B cell (primary cell): ENCODE measurements at regions not wholly inside any gene's neighbourhood (a gene's known extent, or its start where the extent isn't known, plus 50 kb on each side); places are given as distances from the start of the nearest gene placed in this dataset.
"Not testable (repeated sequence)": the region's sequence is repeated elsewhere in the genome, so short reads cannot be mapped to it uniquely, and the experiment has no call there.

Source experiments
- EZH2 ChIP-seq: IDR thresholded peaks from 2 replicates; pipeline ENCODE4 v1.6.1; 2012; ENCODE audit warnings: borderline replicate concordance, low read depth, mild to moderate bottlenecking, moderate library complexity, low read length; ENCODE audit not compliant: insufficient read depth, poor library complexity, severe bottlenecking
- TF ChIP-seq, protein P1 (sequence below): fragments of 200-600 bp; IDR thresholded peaks from one replicate; pipeline ENCODE4 v1.8.0; 2022; ENCODE audit warnings: antibody characterized with exemption, mild to moderate bottlenecking

DNA sequence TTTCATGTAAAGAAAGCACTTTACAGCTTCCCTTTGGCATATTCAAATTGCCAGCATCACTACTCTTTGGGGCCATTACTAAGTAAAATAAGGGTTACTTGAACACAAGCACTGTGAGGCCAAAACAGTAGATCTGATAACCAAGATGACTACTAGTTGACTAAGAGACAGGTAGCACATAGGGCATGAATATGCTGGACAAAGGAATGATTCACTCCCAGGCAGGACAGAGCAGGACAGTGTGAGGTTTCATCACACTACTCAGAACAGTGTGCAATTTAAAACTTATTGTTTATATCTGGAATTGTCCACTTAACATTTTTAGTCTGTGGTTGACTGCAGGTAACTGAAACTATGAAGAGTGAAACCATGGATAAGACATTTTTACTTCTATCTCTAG, 91.1 kb upstream of the FAM25C start:
- TF ChIP-seq, protein P1, sequence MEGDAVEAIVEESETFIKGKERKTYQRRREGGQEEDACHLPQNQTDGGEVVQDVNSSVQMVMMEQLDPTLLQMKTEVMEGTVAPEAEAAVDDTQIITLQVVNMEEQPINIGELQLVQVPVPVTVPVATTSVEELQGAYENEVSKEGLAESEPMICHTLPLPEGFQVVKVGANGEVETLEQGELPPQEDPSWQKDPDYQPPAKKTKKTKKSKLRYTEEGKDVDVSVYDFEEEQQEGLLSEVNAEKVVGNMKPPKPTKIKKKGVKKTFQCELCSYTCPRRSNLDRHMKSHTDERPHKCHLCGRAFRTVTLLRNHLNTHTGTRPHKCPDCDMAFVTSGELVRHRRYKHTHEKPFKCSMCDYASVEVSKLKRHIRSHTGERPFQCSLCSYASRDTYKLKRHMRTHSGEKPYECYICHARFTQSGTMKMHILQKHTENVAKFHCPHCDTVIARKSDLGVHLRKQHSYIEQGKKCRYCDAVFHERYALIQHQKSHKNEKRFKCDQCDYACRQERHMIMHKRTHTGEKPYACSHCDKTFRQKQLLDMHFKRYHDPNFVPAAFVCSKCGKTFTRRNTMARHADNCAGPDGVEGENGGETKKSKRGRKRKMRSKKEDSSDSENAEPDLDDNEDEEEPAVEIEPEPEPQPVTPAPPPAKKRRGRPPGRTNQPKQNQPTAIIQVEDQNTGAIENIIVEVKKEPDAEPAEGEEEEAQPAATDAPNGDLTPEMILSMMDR = not testable (repeated sequence)
- not testable (repeated sequence) for TF ChIP-seq EZH2
